ENCODE measurements at regions not wholly inside any gene's neighbourhood (a gene's known extent, or its start where the extent isn't known, plus 50 kb on each side); places are given as distances from the start of the nearest gene placed in this dataset.

DNA sequence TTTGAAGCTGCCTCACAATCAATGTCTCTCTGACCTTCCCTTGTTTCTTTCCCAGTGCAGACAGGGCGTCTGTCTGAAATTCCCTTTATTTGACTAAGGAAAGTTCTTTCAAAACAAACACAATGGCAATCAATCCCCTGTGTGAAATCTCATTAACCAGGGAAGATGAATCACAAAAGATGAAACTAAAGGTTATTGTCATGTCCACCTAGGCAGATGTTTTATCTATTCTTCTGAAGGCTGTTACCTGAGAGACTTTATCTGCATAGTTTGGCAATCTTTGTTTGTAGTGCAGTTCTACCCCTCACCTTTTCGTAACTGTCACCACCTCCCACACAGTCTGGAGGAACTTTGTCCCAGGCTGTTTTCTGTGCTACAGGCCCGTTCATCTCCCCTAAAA, 217.5 kb upstream of the RIOK2 start:
- H3K4me3 ChIP-seq (replicated peaks; ENCODE audit: insufficient read depth, low read length) = no peak overlapping the region

DNA sequence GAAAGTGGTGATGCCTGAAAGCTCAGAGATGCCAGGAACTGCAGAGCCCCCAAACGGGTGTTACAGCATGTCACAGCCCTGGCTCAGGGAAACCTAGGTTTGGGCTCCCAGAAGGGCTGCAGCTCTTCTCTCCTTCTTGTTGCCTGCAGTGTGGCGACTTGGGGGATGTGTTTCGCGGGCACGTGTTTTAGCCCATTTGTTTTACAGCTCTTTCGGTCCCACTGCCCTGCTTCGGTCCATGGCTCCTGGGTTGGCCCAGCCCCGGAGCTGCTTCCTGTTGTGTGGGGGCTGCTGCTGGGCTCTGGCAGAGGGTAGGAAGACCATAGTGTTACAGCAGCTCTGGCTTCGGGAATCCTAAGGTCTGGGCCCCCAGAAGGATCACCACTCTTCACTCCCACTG, 222.9 kb upstream of the RIOK2 start:
- Histone ChIP-seq H3K4me3 (replicated peaks; ENCODE audit: insufficient read depth, low read length) (no peak overlapping the region), H3K27me3 (ENCODE audit: insufficient read depth, poor library complexity, severe bottlenecking) (no peaks in the 10 kb centered on the region), H3K27ac (replicated peaks) (no peak overlapping the region)
- no peak for DNase-seq (ENCODE audit: low read depth in 1 of 2, low spot score in 1 of 2)
- no peak for TF ChIP-seq GABPA (IDR thresholded peaks at IDR 0.05; ENCODE audit: low read depth)
- no peak for TF ChIP-seq REST (IDR thresholded peaks at IDR 0.05; ENCODE audit: insufficient replicate concordance, low read depth)
- TF ChIP-seq, protein P1, sequence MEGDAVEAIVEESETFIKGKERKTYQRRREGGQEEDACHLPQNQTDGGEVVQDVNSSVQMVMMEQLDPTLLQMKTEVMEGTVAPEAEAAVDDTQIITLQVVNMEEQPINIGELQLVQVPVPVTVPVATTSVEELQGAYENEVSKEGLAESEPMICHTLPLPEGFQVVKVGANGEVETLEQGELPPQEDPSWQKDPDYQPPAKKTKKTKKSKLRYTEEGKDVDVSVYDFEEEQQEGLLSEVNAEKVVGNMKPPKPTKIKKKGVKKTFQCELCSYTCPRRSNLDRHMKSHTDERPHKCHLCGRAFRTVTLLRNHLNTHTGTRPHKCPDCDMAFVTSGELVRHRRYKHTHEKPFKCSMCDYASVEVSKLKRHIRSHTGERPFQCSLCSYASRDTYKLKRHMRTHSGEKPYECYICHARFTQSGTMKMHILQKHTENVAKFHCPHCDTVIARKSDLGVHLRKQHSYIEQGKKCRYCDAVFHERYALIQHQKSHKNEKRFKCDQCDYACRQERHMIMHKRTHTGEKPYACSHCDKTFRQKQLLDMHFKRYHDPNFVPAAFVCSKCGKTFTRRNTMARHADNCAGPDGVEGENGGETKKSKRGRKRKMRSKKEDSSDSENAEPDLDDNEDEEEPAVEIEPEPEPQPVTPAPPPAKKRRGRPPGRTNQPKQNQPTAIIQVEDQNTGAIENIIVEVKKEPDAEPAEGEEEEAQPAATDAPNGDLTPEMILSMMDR (IDR thresholded peaks at IDR 0.05; ENCODE audit: insufficient read depth, low read length) = no peak
- no peak for TF ChIP-seq SPI1 (IDR thresholded peaks at IDR 0.05; ENCODE audit: borderline replicate concordance, low read depth)
- TF ChIP-seq POLR2AphosphoS5 (IDR thresholded peaks at IDR 0.05; ENCODE audit: low read depth) = no peak

More for the DNA sequence above, 217.5 kb upstream of the RIOK2 start:
- no peak overlapping the region for H3K27ac ChIP-seq (replicated peaks)
- H3K27me3 ChIP-seq (ENCODE audit: insufficient read depth, poor library complexity, severe bottlenecking) = no peaks in the 10 kb centered on the region
- no peak for DNase-seq (ENCODE audit: low read depth in 1 of 2, low spot score in 1 of 2)
- no peak for TF ChIP-seq REST (IDR thresholded peaks at IDR 0.05; ENCODE audit: insufficient replicate concordance, low read depth)
- no peak for TF ChIP-seq SPI1 (IDR thresholded peaks at IDR 0.05; ENCODE audit: borderline replicate concordance, low read depth)
- TF ChIP-seq, protein P1 (IDR thresholded peaks at IDR 0.05; ENCODE audit: insufficient read depth, low read length) = no peak
- no peak for TF ChIP-seq POLR2AphosphoS5 (IDR thresholded peaks at IDR 0.05; ENCODE audit: low read depth)
- no peak for TF ChIP-seq GABPA (IDR thresholded peaks at IDR 0.05; ENCODE audit: low read depth)

DNA sequence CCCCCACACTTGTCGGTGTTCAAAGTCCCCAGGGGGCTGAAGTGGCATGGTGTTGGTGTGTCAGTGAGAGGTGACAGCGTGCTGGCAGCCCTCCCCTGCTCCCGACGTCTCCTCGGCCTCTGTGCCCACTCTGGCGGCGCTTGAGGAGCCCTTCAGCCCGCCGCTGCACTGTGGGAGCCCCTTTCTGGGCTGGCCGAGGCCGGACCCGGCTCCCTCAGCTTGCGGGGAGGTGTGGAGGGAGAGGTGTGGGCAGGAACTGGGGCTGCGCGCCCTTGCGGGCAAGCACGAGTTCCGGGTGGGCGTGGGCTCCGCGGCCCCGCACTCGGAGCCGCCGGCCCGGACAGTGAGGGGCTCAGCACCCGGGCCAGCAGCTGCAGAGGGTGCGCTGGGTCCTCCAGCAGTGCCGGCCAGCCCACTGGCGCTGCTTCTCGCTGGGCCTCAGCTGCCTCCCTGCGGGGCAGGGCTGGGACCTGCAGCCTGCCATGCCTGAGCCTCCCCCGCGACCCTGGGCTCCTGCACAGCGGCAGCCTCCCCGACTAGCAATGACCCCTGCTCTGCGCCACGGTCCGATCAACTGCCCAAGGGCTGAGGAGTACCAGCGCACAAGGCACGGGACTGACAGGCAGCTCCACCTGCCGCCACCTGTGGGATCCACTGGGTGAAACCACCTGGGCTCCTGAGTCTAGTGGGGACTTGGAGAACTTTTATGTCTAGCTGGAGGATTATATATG, 224.1 kb upstream of the RIOK2 start:
- TF ChIP-seq SPI1 (IDR thresholded peaks at IDR 0.05; ENCODE audit: borderline replicate concordance, low read depth) = no peak
- no peak for TF ChIP-seq POLR2AphosphoS5 (IDR thresholded peaks at IDR 0.05; ENCODE audit: low read depth)
- no peak for TF ChIP-seq REST (IDR thresholded peaks at IDR 0.05; ENCODE audit: insufficient replicate concordance, low read depth)
- TF ChIP-seq GABPA (IDR thresholded peaks at IDR 0.05; ENCODE audit: low read depth) = no peak
- TF ChIP-seq, protein P1 (IDR thresholded peaks at IDR 0.05; ENCODE audit: insufficient read depth, low read length) = no peak
- DNase-seq (ENCODE audit: low read depth in 1 of 2, low spot score in 1 of 2) = no peak

More for the DNA sequence above, 224.1 kb upstream of the RIOK2 start:
- Histone ChIP-seq H3K27ac (replicated peaks) (no peak overlapping the region), H3K27me3 (ENCODE audit: insufficient read depth, poor library complexity, severe bottlenecking) (no peaks in the 10 kb centered on the region), H3K4me3 (replicated peaks; ENCODE audit: insufficient read depth, low read length) (no peak overlapping the region)
